Cardiac fibroblast (primary cell): ENCODE measurements at regions not wholly inside any gene's neighbourhood (a gene's known extent, or its start where the extent isn't known, plus 50 kb on each side); places are given as distances from the start of the nearest gene placed in this dataset.
"Not testable (repeated sequence)": the region's sequence is repeated elsewhere in the genome, so short reads cannot be mapped to it uniquely, and the experiment has no call there.

Experiments used
- DNase-seq, 2 donors: peaks; one replicate each; pipeline versions ENCODE4 v3.0.0 to v3.0.0-alpha.2; 2010; ENCODE audit warnings: low read depth in 2 of 2
- H3K4me3 ChIP-seq, 2 donors: replicated peaks in 1 of 2; 1 replicate in 1 of 2; 2 replicates in 1 of 2; pipeline ENCODE4 v1.5.1; 2011; ENCODE audit warnings: low read depth in 2 of 2, low read length in 2 of 2, mild to moderate bottlenecking in 2 of 2, moderate library complexity in 1 of 2
- CTCF ChIP-seq: IDR thresholded peaks from one replicate; pipeline ENCODE4 v1.5.1; 2011; ENCODE audit warnings: low read depth, mild to moderate bottlenecking, low read length, inconsistent platforms

GRCh38 chrX:109184506-109185139 is 297.3 kb downstream of the GUCY2F start:
- no peak for DNase-seq
- no peak for TF ChIP-seq CTCF
- no peak overlapping the region for H3K4me3 ChIP-seq

GRCh38 chrX:109172091-109172602 is 309.7 kb downstream of the GUCY2F start:
- H3K4me3 ChIP-seq, result no peak overlapping the region
- TF ChIP-seq CTCF, result no peak

GRCh38 chrX:109155161-109155560 is 326.7 kb downstream of the GUCY2F start:
- H3K4me3 ChIP-seq, result no peak overlapping the region
- TF ChIP-seq CTCF, result no peak
- DNase-seq, result no peak

More at GRCh38 chrX:109172091-109172602, 309.7 kb downstream of the GUCY2F start:
- DNase-seq, result no peak

GRCh38 chrX:109144173-109144572 is 337.7 kb downstream of the GUCY2F start:
- not testable (repeated sequence) for H3K4me3 ChIP-seq

GRCh38 chrX:109140463-109140862 is 341.4 kb downstream of the GUCY2F start:
- no peak for TF ChIP-seq CTCF

More at GRCh38 chrX:109144173-109144572, 337.7 kb downstream of the GUCY2F start:
- DNase-seq, result not testable (repeated sequence)

GRCh38 chrX:109134777-109135176 is 347.1 kb downstream of the GUCY2F start:
- no peak overlapping the region for H3K4me3 ChIP-seq
- TF ChIP-seq CTCF, result no peak
- no peak for DNase-seq

More at GRCh38 chrX:109140463-109140862, 341.4 kb downstream of the GUCY2F start:
- H3K4me3 ChIP-seq, result no peak overlapping the region
- no peak for DNase-seq

- H3K4me3 ChIP-seq, result no peak overlapping the region
Observed at GRCh38 chrX:109125304-109125703, 356.6 kb downstream of the GUCY2F start.

More at GRCh38 chrX:109125304-109125703, 356.6 kb downstream of the GUCY2F start:
- no peak for DNase-seq
- no peak for TF ChIP-seq CTCF
